WTC11 (cell line): ENCODE measurements at regions not wholly inside any gene's neighbourhood (a gene's known extent, or its start where the extent isn't known, plus 50 kb on each side); places are given as distances from the start of the nearest gene placed in this dataset.

Experiments
- ATAC-seq: fragments of 200-7000 bp; cut with Tn5 transposase; 2 replicates; pipeline ENCODE4 v1.10.0; 2021; ENCODE audit warnings: mild to moderate bottlenecking, moderate library complexity
- CTCF ChIA-PET: fragments of 300-600 bp; sonication (Branson Sonifier 250); formaldehyde crosslinking; loops from one replicate; lab custom pipeline; 2021; ENCODE audit warnings: antibody characterized with exemption; lab: Charles Lee
- POLR2A ChIA-PET: fragments of 350-600 bp; sonication (Branson Sonifier 250); formaldehyde crosslinking; loops from one replicate; lab custom pipeline; 2021; ENCODE audit warnings: antibody characterized with exemption; lab: Charles Lee
- DNase-seq: peaks from one replicate; pipeline ENCODE4 v3.0.0; 2021; ENCODE audit warnings: low spot score
- H3K27ac Mint-ChIP-seq: 2 replicates; pipeline ENCODE4 v1.8.0; 2021; ENCODE audit warnings: mixed read lengths
- H3K27me3 Mint-ChIP-seq: 2 replicates; pipeline ENCODE4 v1.8.0; 2021; ENCODE audit warnings: low read depth, mild to moderate bottlenecking, moderate library complexity, mixed read lengths
- H3K36me3 Mint-ChIP-seq: 2 replicates; pipeline ENCODE4 v1.8.0; 2021; ENCODE audit warnings: mixed read lengths
- H3K4me1 Mint-ChIP-seq: 2 replicates; pipeline ENCODE4 v1.8.0; 2022; ENCODE audit warnings: mixed read lengths
- H3K4me3 Mint-ChIP-seq: 2 replicates; pipeline ENCODE4 v1.8.0; 2021; ENCODE audit warnings: mild to moderate bottlenecking, moderate library complexity, mixed read lengths
- H3K9me3 Mint-ChIP-seq: 2 replicates; pipeline ENCODE4 v1.8.0; 2021; ENCODE audit warnings: mixed read lengths
- HMGA2 ChIP-seq: fragments of 250-450 bp; sonication (Bioruptor Pico); IDR thresholded peaks from 2 replicates; pipeline ENCODE4 v1.4.0; 2021; ENCODE audit warnings: mild to moderate bottlenecking, moderate library complexity
- NR3C1 ChIP-seq: sonication (generic); formaldehyde crosslinking; conservative IDR thresholded peaks from 2 replicates; pipeline ENCODE4 v1.8.1; 2023; ENCODE audit warnings: low read depth, mild to moderate bottlenecking, missing genetic modification reagents
- RORB ChIP-seq: fragments of 250-450 bp; sonication (Bioruptor Pico); IDR thresholded peaks from 2 replicates; pipeline ENCODE4 v1.9.0; 2021; ENCODE audit warnings: mild to moderate bottlenecking
- SMAD4 ChIP-seq: sonication (generic); formaldehyde crosslinking; IDR thresholded peaks from 2 replicates; pipeline ENCODE4 v1.8.0; 2022; ENCODE audit warnings: mild to moderate bottlenecking, missing genetic modification reagents
- TCF7 ChIP-seq: sonication (generic); formaldehyde crosslinking; IDR thresholded peaks from 2 replicates; pipeline ENCODE4 v1.8.0; 2022; ENCODE audit warnings: mild to moderate bottlenecking, low read depth, missing genetic modification reagents, moderate library complexity
- TP53 ChIP-seq: sonication (generic); formaldehyde crosslinking; IDR thresholded peaks from 2 replicates; pipeline ENCODE4 v1.8.1; 2023; ENCODE audit warnings: mild to moderate bottlenecking, missing genetic modification reagents
- ZNF232 ChIP-seq: sonication (generic); formaldehyde crosslinking; IDR thresholded peaks from 2 replicates; pipeline ENCODE4 v1.8.0; 2022; ENCODE audit warnings: mild to moderate bottlenecking, missing genetic modification reagents
- ZNF423 ChIP-seq: fragments of 250-450 bp; sonication (Bioruptor Pico); IDR thresholded peaks from 2 replicates; pipeline ENCODE4 v2.1.2; 2022; ENCODE audit warnings: mild to moderate bottlenecking, moderate library complexity
- TF ChIP-seq, protein P1 (sequence below): sonication (generic); formaldehyde crosslinking; IDR thresholded peaks from 2 replicates; pipeline ENCODE4 v1.8.1; 2023; ENCODE audit warnings: mild to moderate bottlenecking, missing genetic modification reagents, borderline replicate concordance
- TF ChIP-seq, protein P2 (sequence below): sonication (generic); formaldehyde crosslinking; IDR thresholded peaks from 2 replicates; pipeline ENCODE4 v1.8.1; 2022; ENCODE audit warnings: low read depth, mild to moderate bottlenecking, moderate library complexity, missing genetic modification reagents, borderline replicate concordance
- TF ChIP-seq, protein P3 (sequence below): sonication (generic); formaldehyde crosslinking; IDR thresholded peaks from 2 replicates; pipeline ENCODE4 v1.8.0; 2022; ENCODE audit warnings: mild to moderate bottlenecking, missing genetic modification reagents
- TF ChIP-seq, protein P4 (sequence below): sonication (generic); formaldehyde crosslinking; conservative IDR thresholded peaks from 2 replicates; pipeline ENCODE4 v1.8.1; 2023; ENCODE audit warnings: mild to moderate bottlenecking, low read depth, missing genetic modification reagents, moderate library complexity
- TF ChIP-seq, protein P5 (sequence below): sonication (generic); formaldehyde crosslinking; IDR thresholded peaks from 2 replicates; pipeline ENCODE4 v1.8.1; 2022; ENCODE audit warnings: mild to moderate bottlenecking, missing genetic modification reagents, moderate library complexity, borderline replicate concordance
- TF ChIP-seq, protein P6 (sequence below): fragments of 250-450 bp; sonication (Bioruptor Pico); IDR thresholded peaks from 2 replicates; pipeline ENCODE4 v1.8.0; 2021; ENCODE audit warnings: mild to moderate bottlenecking
- TF ChIP-seq, protein P7 (sequence below): sonication (generic); formaldehyde crosslinking; conservative IDR thresholded peaks from 2 replicates; pipeline ENCODE4 v1.8.1; 2022; ENCODE audit warnings: mild to moderate bottlenecking, missing genetic modification reagents
- TF ChIP-seq, protein P8 (sequence below): fragments of 250-450 bp; sonication (Bioruptor Pico); IDR thresholded peaks from 2 replicates; pipeline ENCODE4 v1.9.0; 2021; ENCODE audit warnings: mild to moderate bottlenecking, borderline replicate concordance

DNA sequence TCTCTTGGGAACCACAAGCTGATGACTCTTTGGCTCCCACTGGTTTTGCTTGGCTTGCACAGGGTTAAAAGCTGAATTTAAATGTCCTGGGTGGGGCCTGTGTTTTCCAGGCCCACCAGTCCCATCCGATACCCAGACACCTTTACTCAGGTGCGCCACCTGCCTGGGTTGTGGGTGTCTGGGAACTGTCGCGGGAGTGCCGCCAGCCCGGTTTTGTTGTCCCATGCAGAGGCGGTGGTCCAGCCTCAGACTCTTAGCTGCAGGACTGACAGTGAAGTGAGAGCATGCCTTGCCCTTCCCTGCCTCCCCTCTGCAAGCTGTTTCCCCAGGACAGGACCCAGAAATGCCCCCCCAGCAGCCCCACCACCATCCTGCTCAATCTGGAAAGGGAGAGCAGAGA lies 255.6 kb upstream of the ZNF32 start:
- DNase-seq: peak; percentile 43
- peak; percentile 76 for ATAC-seq
- POLR2A ChIA-PET: no interaction called here
- peaks cover 10% of the 10 kb centered on the region for H3K4me1 Mint-ChIP-seq
- H3K36me3 Mint-ChIP-seq: no peaks in the 10 kb centered on the region
- CTCF ChIA-PET: interaction anchor here (0.5 to 2.2 kb wide), 2 partner anchors 58 to 214 kb away, joined by 3 to 9 read pairs; no protein-coding TSS in a partner anchor
- H3K9me3 Mint-ChIP-seq: no peaks in the 10 kb centered on the region
- TF ChIP-seq TP53 (CRISPR knock-in tag) (no peak), NR3C1 (no peak), RORB (CRISPR knock-in tag) (no peak), TCF7 (CRISPR knock-in tag) (no peak), ZNF232 (CRISPR knock-in tag) (no peak), ZNF423 (CRISPR knock-in tag) (no peak), HMGA2 (CRISPR knock-in tag) (no peak), SMAD4 (CRISPR knock-in tag) (no peak)
- TF ChIP-seq, protein P1, sequence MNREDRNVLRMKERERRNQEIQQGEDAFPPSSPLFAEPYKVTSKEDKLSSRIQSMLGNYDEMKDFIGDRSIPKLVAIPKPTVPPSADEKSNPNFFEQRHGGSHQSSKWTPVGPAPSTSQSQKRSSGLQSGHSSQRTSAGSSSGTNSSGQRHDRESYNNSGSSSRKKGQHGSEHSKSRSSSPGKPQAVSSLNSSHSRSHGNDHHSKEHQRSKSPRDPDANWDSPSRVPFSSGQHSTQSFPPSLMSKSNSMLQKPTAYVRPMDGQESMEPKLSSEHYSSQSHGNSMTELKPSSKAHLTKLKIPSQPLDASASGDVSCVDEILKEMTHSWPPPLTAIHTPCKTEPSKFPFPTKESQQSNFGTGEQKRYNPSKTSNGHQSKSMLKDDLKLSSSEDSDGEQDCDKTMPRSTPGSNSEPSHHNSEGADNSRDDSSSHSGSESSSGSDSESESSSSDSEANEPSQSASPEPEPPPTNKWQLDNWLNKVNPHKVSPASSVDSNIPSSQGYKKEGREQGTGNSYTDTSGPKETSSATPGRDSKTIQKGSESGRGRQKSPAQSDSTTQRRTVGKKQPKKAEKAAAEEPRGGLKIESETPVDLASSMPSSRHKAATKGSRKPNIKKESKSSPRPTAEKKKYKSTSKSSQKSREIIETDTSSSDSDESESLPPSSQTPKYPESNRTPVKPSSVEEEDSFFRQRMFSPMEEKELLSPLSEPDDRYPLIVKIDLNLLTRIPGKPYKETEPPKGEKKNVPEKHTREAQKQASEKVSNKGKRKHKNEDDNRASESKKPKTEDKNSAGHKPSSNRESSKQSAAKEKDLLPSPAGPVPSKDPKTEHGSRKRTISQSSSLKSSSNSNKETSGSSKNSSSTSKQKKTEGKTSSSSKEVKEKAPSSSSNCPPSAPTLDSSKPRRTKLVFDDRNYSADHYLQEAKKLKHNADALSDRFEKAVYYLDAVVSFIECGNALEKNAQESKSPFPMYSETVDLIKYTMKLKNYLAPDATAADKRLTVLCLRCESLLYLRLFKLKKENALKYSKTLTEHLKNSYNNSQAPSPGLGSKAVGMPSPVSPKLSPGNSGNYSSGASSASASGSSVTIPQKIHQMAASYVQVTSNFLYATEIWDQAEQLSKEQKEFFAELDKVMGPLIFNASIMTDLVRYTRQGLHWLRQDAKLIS: no peak
- TF ChIP-seq, protein P2, sequence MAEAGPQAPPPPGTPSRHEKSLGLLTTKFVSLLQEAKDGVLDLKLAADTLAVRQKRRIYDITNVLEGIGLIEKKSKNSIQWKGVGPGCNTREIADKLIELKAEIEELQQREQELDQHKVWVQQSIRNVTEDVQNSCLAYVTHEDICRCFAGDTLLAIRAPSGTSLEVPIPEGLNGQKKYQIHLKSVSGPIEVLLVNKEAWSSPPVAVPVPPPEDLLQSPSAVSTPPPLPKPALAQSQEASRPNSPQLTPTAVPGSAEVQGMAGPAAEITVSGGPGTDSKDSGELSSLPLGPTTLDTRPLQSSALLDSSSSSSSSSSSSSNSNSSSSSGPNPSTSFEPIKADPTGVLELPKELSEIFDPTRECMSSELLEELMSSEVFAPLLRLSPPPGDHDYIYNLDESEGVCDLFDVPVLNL: no peak
- TF ChIP-seq, protein P3, sequence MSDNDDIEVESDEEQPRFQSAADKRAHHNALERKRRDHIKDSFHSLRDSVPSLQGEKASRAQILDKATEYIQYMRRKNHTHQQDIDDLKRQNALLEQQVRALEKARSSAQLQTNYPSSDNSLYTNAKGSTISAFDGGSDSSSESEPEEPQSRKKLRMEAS: no peak
- TF ChIP-seq, protein P4, sequence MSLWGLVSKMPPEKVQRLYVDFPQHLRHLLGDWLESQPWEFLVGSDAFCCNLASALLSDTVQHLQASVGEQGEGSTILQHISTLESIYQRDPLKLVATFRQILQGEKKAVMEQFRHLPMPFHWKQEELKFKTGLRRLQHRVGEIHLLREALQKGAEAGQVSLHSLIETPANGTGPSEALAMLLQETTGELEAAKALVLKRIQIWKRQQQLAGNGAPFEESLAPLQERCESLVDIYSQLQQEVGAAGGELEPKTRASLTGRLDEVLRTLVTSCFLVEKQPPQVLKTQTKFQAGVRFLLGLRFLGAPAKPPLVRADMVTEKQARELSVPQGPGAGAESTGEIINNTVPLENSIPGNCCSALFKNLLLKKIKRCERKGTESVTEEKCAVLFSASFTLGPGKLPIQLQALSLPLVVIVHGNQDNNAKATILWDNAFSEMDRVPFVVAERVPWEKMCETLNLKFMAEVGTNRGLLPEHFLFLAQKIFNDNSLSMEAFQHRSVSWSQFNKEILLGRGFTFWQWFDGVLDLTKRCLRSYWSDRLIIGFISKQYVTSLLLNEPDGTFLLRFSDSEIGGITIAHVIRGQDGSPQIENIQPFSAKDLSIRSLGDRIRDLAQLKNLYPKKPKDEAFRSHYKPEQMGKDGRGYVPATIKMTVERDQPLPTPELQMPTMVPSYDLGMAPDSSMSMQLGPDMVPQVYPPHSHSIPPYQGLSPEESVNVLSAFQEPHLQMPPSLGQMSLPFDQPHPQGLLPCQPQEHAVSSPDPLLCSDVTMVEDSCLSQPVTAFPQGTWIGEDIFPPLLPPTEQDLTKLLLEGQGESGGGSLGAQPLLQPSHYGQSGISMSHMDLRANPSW (CRISPR knock-in tag): no peak
- TF ChIP-seq, protein P5, sequence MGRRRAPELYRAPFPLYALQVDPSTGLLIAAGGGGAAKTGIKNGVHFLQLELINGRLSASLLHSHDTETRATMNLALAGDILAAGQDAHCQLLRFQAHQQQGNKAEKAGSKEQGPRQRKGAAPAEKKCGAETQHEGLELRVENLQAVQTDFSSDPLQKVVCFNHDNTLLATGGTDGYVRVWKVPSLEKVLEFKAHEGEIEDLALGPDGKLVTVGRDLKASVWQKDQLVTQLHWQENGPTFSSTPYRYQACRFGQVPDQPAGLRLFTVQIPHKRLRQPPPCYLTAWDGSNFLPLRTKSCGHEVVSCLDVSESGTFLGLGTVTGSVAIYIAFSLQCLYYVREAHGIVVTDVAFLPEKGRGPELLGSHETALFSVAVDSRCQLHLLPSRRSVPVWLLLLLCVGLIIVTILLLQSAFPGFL: no peak
- TF ChIP-seq, protein P6, sequence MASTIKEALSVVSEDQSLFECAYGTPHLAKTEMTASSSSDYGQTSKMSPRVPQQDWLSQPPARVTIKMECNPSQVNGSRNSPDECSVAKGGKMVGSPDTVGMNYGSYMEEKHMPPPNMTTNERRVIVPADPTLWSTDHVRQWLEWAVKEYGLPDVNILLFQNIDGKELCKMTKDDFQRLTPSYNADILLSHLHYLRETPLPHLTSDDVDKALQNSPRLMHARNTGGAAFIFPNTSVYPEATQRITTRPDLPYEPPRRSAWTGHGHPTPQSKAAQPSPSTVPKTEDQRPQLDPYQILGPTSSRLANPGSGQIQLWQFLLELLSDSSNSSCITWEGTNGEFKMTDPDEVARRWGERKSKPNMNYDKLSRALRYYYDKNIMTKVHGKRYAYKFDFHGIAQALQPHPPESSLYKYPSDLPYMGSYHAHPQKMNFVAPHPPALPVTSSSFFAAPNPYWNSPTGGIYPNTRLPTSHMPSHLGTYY (CRISPR knock-in tag): no peak
- TF ChIP-seq, protein P7, sequence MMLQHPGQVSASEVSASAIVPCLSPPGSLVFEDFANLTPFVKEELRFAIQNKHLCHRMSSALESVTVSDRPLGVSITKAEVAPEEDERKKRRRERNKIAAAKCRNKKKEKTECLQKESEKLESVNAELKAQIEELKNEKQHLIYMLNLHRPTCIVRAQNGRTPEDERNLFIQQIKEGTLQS (CRISPR knock-in tag): no peak
- TF ChIP-seq, protein P8, sequence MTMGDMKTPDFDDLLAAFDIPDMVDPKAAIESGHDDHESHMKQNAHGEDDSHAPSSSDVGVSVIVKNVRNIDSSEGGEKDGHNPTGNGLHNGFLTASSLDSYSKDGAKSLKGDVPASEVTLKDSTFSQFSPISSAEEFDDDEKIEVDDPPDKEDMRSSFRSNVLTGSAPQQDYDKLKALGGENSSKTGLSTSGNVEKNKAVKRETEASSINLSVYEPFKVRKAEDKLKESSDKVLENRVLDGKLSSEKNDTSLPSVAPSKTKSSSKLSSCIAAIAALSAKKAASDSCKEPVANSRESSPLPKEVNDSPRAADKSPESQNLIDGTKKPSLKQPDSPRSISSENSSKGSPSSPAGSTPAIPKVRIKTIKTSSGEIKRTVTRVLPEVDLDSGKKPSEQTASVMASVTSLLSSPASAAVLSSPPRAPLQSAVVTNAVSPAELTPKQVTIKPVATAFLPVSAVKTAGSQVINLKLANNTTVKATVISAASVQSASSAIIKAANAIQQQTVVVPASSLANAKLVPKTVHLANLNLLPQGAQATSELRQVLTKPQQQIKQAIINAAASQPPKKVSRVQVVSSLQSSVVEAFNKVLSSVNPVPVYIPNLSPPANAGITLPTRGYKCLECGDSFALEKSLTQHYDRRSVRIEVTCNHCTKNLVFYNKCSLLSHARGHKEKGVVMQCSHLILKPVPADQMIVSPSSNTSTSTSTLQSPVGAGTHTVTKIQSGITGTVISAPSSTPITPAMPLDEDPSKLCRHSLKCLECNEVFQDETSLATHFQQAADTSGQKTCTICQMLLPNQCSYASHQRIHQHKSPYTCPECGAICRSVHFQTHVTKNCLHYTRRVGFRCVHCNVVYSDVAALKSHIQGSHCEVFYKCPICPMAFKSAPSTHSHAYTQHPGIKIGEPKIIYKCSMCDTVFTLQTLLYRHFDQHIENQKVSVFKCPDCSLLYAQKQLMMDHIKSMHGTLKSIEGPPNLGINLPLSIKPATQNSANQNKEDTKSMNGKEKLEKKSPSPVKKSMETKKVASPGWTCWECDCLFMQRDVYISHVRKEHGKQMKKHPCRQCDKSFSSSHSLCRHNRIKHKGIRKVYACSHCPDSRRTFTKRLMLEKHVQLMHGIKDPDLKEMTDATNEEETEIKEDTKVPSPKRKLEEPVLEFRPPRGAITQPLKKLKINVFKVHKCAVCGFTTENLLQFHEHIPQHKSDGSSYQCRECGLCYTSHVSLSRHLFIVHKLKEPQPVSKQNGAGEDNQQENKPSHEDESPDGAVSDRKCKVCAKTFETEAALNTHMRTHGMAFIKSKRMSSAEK: no peak
- H3K27me3 Mint-ChIP-seq: no peaks in the 10 kb centered on the region
- no peak overlapping the region for H3K4me3 Mint-ChIP-seq
- H3K27ac Mint-ChIP-seq: no peak overlapping the region
